HPDE6-E6E7 (cell line): ENCODE measurements at regions not wholly inside any gene's neighbourhood (a gene's known extent, or its start where the extent isn't known, plus 50 kb on each side); places are given as distances from the start of the nearest gene placed in this dataset.

Source experiments
- DNase-seq: peaks from one replicate; pipeline ENCODE4 v3.0.0; 2011; ENCODE audit warnings: missing footprints; ENCODE audit errors: extremely low spot score

DNA sequence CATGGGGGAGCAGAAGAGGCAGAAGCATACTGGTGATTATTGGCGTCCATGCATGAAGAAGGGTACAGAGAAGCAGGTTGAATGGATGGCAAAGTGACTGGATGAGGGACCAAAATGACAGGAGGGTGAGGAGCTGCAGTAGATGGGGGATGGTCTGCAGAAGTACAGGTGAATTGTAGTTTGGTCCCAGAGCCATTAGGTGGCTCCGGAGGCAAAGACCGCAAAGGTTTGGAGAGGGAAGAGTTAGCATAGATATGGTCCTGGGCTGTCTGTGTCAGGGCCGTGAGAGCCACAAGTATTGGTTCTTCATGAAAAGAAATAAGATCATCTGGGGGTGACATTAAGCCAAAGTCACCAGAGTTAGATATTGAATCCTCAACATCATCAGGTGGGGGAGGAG is 59.0 kb upstream of the ZNF726 start:
- DNase-seq = no peak

DNA sequence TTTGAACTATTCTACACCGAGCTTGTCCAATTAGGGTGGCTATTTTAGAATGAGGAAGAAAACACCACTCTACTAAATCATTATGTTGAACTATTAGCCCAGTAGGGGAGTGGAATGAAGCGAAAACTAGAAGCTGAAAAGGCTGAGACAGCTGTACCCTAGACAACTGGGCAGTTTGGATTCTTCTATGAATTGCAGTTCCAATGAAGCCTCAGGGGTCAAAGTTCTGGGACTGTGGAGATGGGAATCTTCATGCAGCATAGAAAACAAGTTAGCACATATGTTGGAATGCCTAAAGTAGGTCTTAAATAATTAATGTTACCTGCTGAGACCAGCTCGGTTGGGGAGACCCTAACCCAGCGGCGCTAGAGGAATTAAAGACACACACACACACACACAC is 62.7 kb upstream of the ZNF726 start:
- no peak for DNase-seq

DNA sequence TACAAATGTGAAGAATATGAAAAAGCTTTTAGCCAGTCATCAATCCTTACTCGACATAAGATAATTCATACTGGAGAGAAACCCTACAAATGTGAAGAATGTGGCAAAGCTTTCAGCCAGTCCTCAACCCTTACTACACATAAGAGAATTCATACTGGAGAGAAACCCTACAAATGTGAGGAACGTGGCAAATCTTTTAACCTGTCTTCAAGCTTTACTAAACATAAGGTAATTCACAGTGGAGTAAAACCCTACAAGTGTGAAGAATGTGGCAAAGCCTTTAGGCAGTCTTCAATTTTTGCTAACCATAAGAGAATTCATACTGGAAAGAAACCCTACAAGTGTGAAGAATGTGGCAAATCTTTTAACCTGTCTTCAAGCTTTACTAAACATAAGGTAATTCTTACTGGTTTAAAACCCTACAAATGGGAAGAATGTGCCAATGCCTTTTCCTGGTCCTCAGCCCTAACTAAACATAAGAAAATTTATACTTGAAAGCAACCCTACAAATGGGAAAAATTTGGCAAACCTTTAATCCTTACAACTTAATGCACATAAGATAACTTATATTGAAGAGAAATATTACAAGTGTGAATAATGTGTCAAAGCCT is 74.1 kb upstream of the ZNF681 start:
- no peak for DNase-seq

DNA sequence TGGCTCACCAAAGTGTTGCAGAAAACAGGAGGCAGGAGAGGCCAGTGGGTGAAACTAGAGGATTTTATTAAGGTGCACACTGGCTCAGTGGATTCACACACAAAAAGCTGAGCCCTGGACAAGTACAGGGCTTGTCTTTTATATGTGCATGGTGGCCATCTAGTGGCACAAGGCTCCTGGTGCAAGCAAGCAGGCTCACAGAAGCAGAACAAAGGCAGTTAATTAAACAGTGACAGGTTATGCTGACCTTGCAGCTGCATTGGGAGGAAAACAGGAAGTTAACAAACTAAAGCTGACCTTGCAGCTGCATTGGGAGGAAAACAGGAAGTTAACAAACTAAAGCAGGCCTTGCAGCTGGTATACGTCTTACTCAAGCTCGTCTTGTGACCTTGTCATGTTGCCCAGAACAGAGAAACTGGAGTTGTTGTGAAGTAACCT is 65.3 kb upstream of the ZNF681 start:
- no peak for DNase-seq

DNA sequence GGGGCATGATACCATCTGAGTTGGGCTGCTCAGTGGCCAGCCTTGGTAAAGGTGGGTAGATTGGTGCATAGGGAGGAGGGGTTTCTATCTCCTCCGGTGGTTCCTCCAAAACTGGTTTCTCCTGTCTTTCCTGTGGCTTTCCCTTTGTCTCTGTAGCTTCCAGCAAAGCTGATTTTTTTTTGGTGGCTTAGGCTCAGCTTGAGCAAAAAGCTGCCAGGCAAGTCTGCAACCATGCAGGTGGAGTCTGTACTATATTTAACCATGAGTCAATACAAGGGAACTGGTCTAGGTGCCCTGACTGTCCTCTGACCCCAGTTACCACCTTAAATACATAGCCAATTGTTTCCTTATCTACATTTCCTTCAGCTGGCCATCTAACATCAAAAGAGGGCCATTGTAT is 64.0 kb upstream of the ZNF681 start:
- peak; percentile 16 for DNase-seq

DNA sequence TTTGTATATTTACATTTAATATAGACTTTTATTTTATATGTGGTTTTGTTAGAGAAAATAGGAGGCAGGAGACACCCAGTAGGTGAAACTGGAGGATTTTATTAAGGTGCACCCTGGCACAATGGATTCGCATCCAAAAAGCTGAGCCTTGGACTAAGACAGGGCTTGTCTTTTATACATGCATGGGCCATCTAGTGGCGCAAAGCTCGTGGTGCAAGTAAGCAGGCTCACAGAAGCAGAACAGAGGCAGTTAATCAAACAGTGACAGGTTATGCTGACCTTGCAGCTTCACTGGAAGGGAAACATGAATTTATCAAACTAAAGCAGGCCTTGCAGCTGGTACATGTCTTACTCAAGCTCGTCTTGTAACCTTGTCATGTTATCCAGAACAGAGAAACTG is 58.8 kb upstream of the ZNF681 start:
- no peak for DNase-seq

DNA sequence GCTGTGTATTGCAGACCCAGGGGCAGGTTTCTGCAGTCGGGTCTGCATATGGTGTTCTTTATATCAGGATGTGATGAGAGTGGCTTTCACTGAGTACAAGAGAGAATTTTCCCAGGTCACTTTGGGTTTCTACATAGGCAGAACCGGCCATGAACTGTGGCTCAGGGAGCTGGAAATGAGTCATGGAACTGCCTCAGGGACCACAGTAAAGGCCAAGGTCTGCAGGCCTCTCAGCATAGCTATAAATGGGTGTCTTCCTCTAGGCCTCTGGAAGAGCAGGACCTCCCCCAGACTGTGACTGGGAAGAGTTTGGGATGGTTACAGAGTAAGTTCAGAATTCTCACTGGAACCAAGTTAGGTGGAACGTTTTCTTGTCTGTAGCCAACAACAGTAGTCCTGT is 51.8 kb upstream of the ZNF681 start:
- DNase-seq = no peak
